ENCODE measurements at regions not wholly inside any gene's neighbourhood (a gene's known extent, or its start where the extent isn't known, plus 50 kb on each side); places are given as distances from the start of the nearest gene placed in this dataset.

DNA sequence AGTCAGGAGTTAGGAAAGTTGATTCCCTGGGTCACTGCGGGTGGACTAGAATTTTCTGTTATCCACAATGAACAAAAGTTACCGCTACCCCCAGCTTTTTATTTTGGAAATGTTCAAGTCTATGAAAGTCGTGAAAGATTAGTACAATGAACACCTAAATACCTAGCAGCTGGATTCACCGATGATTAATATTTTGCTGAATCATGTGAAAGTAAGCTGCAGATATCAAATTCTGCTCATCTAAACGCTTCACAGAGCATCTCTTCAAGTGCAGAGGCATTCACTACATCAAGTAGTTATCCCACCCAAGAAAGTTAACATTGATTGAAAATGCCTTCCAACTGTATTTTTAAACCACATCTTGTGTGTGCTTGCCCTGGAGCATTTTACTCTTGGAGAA is 729.0 kb upstream of the NR2F2 start:
- Histone ChIP-seq H3K9ac (ENCODE audit: insufficient read length, low read depth) (no peak overlapping the region), H3K9me3 (ENCODE audit: insufficient read depth, low read length) (no peaks in the 10 kb centered on the region), H3K27me3 (ENCODE audit: insufficient read depth, insufficient read length) (no peaks in the 10 kb centered on the region), H3K36me3 (ENCODE audit: insufficient read depth, insufficient read length, low read length) (no peaks in the 10 kb centered on the region), H3K4me3 (ENCODE audit: insufficient read length, low read depth) (no peak overlapping the region), H3K4me1 (ENCODE audit: insufficient read depth, insufficient read length) (no peaks in the 10 kb centered on the region)
- TF ChIP-seq SUZ12 (IDR thresholded peaks at IDR 0.05; ENCODE audit: extremely low read depth, insufficient read depth, insufficient read length) (no peak), YY1 (IDR thresholded peaks at IDR 0.05; ENCODE audit: insufficient read depth, insufficient read length) (no peak), ZNF274 (IDR thresholded peaks at IDR 0.05; ENCODE audit: low read depth, low read length) (no peak)
- DNase-seq (ENCODE audit: low read depth, low spot score): no peak

DNA sequence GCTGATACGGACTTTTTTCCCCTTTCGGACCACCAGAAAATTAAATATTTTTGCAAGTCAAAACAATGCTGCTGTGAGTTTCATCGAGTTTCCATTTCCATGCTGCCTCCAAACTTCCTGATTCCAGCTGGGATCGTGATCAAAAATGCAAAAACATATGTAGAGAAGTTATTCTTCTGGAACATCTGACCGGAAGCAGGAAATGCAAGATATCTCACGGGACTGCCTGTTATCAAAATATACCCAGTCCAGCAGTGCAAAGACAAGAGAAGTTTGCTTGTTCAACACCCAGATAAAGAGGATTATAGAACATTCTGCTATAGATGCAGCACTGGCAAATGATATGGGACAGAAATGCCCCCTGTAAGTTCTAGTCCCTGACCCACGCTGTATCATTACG is 726.7 kb upstream of the NR2F2 start:
- no peak overlapping the region for H3K9ac ChIP-seq (ENCODE audit: insufficient read length, low read depth)
- H3K27me3 ChIP-seq (ENCODE audit: insufficient read depth, insufficient read length): no peaks in the 10 kb centered on the region
- no peaks in the 10 kb centered on the region for H3K36me3 ChIP-seq (ENCODE audit: insufficient read depth, insufficient read length, low read length)
- H3K4me1 ChIP-seq (ENCODE audit: insufficient read depth, insufficient read length): no peaks in the 10 kb centered on the region
- H3K4me3 ChIP-seq (ENCODE audit: insufficient read length, low read depth): no peak overlapping the region
- TF ChIP-seq YY1 (IDR thresholded peaks at IDR 0.05; ENCODE audit: insufficient read depth, insufficient read length) (no peak), ZNF274 (IDR thresholded peaks at IDR 0.05; ENCODE audit: low read depth, low read length) (no peak), SUZ12 (IDR thresholded peaks at IDR 0.05; ENCODE audit: extremely low read depth, insufficient read depth, insufficient read length) (no peak)
- no peaks in the 10 kb centered on the region for H3K9me3 ChIP-seq (ENCODE audit: insufficient read depth, low read length)
- no peak for DNase-seq (ENCODE audit: low read depth, low spot score)

DNA sequence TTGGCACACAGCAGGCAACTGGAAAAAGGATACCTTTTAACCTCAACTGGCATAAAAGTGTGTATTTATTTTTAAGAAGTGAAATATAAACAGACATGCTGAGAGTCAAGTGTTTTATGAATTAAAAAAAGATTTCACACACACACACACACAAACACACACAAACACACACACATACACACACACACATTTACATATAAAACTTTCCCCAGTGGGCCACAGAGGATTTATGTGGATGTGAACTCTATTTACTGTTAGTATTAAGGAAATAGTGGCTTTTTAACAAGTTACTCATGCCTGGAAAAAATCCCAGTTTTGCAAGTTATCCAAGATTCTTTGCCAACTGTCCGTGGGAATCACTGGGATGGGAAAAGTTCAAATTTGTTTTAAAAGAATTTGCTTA is 725.9 kb upstream of the NR2F2 start:
- DNase-seq (ENCODE audit: low read depth, low spot score): no peak
- no peak for TF ChIP-seq SUZ12 (IDR thresholded peaks at IDR 0.05; ENCODE audit: extremely low read depth, insufficient read depth, insufficient read length)
- no peak for TF ChIP-seq ZNF274 (IDR thresholded peaks at IDR 0.05; ENCODE audit: low read depth, low read length)
- no peak for TF ChIP-seq YY1 (IDR thresholded peaks at IDR 0.05; ENCODE audit: insufficient read depth, insufficient read length)
- H3K27me3 ChIP-seq (ENCODE audit: insufficient read depth, insufficient read length): no peaks in the 10 kb centered on the region
- H3K9me3 ChIP-seq (ENCODE audit: insufficient read depth, low read length): no peaks in the 10 kb centered on the region
- H3K4me1 ChIP-seq (ENCODE audit: insufficient read depth, insufficient read length): no peaks in the 10 kb centered on the region
- no peak overlapping the region for H3K4me3 ChIP-seq (ENCODE audit: insufficient read length, low read depth)
- H3K9ac ChIP-seq (ENCODE audit: insufficient read length, low read depth): no peak overlapping the region
- H3K36me3 ChIP-seq (ENCODE audit: insufficient read depth, insufficient read length, low read length): no peaks in the 10 kb centered on the region

DNA sequence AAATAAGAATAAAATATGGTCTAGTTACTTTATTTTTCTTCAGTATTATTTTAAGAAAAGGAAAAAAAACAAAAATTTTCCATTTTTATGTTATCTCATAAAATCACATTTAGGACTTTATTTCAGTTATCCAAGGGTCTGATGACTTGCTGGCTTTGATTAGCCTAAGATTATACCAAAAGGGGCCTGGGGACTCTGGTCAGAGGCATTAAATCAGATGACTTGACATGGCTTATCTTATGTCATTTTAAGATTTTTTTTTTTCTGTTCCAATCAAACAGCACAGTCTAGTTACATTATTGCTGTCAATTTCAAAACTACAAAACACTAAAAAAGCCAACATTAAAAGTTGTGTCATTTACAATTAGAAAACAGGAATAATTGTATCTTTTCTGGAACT is 725.4 kb upstream of the NR2F2 start:
- DNase-seq (ENCODE audit: low read depth, low spot score): no peak
- Histone ChIP-seq H3K4me3 (ENCODE audit: insufficient read length, low read depth) (no peak overlapping the region), H3K4me1 (ENCODE audit: insufficient read depth, insufficient read length) (no peaks in the 10 kb centered on the region), H3K9me3 (ENCODE audit: insufficient read depth, low read length) (no peaks in the 10 kb centered on the region), H3K9ac (ENCODE audit: insufficient read length, low read depth) (no peak overlapping the region), H3K27me3 (ENCODE audit: insufficient read depth, insufficient read length) (no peaks in the 10 kb centered on the region), H3K36me3 (ENCODE audit: insufficient read depth, insufficient read length, low read length) (no peaks in the 10 kb centered on the region)
- TF ChIP-seq SUZ12 (IDR thresholded peaks at IDR 0.05; ENCODE audit: extremely low read depth, insufficient read depth, insufficient read length) (no peak), ZNF274 (IDR thresholded peaks at IDR 0.05; ENCODE audit: low read depth, low read length) (no peak), YY1 (IDR thresholded peaks at IDR 0.05; ENCODE audit: insufficient read depth, insufficient read length) (no peak)

DNA sequence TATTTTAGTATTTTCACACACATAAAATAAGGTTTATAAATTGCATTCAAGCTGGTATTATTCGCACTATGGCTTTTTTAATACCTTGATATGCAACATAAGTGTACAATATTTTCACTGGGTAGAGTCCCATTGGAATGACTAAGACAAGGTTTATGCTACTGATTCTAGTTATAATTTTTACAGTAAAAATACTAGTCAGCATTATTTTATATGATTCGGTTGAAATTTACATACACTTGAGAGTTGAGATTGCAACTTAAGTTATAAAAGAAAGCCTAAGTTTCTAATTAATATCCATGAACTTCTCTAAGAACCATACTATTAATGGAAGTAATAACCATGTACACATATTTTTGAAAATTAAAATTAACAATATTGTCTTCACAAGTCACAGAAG is 723.9 kb upstream of the NR2F2 start:
- Histone ChIP-seq H3K36me3 (ENCODE audit: insufficient read depth, insufficient read length, low read length) (no peaks in the 10 kb centered on the region), H3K27me3 (ENCODE audit: insufficient read depth, insufficient read length) (no peaks in the 10 kb centered on the region), H3K9me3 (ENCODE audit: insufficient read depth, low read length) (no peaks in the 10 kb centered on the region), H3K4me1 (ENCODE audit: insufficient read depth, insufficient read length) (no peaks in the 10 kb centered on the region), H3K9ac (ENCODE audit: insufficient read length, low read depth) (no peak overlapping the region), H3K4me3 (ENCODE audit: insufficient read length, low read depth) (no peak overlapping the region)
- no peak for TF ChIP-seq SUZ12 (IDR thresholded peaks at IDR 0.05; ENCODE audit: extremely low read depth, insufficient read depth, insufficient read length)
- no peak for DNase-seq (ENCODE audit: low read depth, low spot score)

DNA sequence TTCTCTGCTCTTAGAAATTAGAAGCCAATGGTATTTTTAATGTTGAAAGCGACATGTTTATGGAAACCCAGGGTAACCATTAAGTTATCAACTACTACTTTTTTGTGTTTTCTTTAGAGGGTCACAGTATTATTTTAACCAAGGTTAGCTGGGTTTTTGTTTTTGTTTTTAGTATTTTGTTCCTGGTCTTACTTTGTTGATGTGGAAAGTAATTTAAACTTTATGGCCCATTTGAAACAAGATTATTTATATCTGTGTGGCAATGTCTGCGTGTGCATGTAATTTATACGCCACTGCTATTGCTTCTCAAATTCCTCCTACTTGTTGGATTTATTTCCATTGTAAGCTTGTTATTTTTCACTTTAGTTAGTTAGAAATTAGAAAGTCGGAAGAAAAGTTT is 722.1 kb upstream of the NR2F2 start:
- no peaks in the 10 kb centered on the region for H3K36me3 ChIP-seq (ENCODE audit: insufficient read depth, insufficient read length, low read length)
- no peaks in the 10 kb centered on the region for H3K9me3 ChIP-seq (ENCODE audit: insufficient read depth, low read length)
- no peak overlapping the region for H3K4me3 ChIP-seq (ENCODE audit: insufficient read length, low read depth)
- no peaks in the 10 kb centered on the region for H3K27me3 ChIP-seq (ENCODE audit: insufficient read depth, insufficient read length)
- no peak for DNase-seq (ENCODE audit: low read depth, low spot score)
- no peaks in the 10 kb centered on the region for H3K4me1 ChIP-seq (ENCODE audit: insufficient read depth, insufficient read length)
- TF ChIP-seq YY1 (IDR thresholded peaks at IDR 0.05; ENCODE audit: insufficient read depth, insufficient read length) (no peak), ZNF274 (IDR thresholded peaks at IDR 0.05; ENCODE audit: low read depth, low read length) (no peak)
- H3K9ac ChIP-seq (ENCODE audit: insufficient read length, low read depth): no peak overlapping the region

DNA sequence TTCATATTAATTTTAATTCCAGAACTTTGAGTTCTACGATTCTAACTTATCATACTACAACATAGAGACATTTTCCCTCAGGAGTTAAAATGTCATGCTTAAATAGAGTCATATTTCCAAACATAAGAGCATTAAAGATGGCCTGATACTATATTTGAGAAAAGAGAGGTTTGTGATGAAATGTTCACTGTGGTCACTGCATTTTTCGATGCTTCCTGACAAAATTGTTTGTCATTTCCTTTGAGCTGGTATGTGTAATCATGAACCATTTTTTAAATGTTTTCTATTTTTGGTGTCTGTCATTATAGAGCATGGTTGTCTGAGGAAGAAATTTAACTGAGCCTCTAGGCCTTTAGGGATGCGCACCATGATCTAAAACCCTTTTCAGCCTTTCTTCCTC is 721.4 kb upstream of the NR2F2 start:
- Histone ChIP-seq H3K4me1 (ENCODE audit: insufficient read depth, insufficient read length) (no peaks in the 10 kb centered on the region), H3K27me3 (ENCODE audit: insufficient read depth, insufficient read length) (no peaks in the 10 kb centered on the region), H3K36me3 (ENCODE audit: insufficient read depth, insufficient read length, low read length) (no peaks in the 10 kb centered on the region), H3K9ac (ENCODE audit: insufficient read length, low read depth) (no peak overlapping the region), H3K9me3 (ENCODE audit: insufficient read depth, low read length) (no peaks in the 10 kb centered on the region), H3K4me3 (ENCODE audit: insufficient read length, low read depth) (no peak overlapping the region)
- TF ChIP-seq SUZ12 (IDR thresholded peaks at IDR 0.05; ENCODE audit: extremely low read depth, insufficient read depth, insufficient read length) (no peak), YY1 (IDR thresholded peaks at IDR 0.05; ENCODE audit: insufficient read depth, insufficient read length) (no peak), ZNF274 (IDR thresholded peaks at IDR 0.05; ENCODE audit: low read depth, low read length) (no peak)
- no peak for DNase-seq (ENCODE audit: low read depth, low spot score)

DNA sequence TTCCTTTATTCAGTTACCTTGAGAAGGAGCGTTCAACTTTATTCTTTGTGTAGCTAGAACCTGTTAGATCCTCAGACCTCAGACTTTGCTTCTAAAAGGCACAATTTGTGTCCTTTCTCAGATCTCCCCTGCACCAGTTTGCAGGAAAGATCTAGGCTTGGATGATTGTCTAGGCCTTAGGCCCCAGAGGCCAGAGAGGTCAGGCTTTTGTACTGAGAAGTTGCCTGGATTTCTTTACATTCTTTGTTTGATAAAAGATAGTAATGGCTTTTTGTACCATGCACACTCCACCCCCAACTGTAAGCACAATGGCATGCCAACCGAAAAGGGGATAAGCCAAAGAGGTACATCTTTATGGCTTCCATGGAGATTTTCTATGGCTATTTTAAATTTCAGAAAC is 719.6 kb upstream of the NR2F2 start:
- Histone ChIP-seq H3K9me3 (ENCODE audit: insufficient read depth, low read length) (no peaks in the 10 kb centered on the region), H3K27me3 (ENCODE audit: insufficient read depth, insufficient read length) (no peaks in the 10 kb centered on the region), H3K4me1 (ENCODE audit: insufficient read depth, insufficient read length) (no peaks in the 10 kb centered on the region), H3K36me3 (ENCODE audit: insufficient read depth, insufficient read length, low read length) (no peaks in the 10 kb centered on the region), H3K9ac (ENCODE audit: insufficient read length, low read depth) (no peak overlapping the region), H3K4me3 (ENCODE audit: insufficient read length, low read depth) (no peak overlapping the region)
- DNase-seq (ENCODE audit: low read depth, low spot score): no peak
- TF ChIP-seq SUZ12 (IDR thresholded peaks at IDR 0.05; ENCODE audit: extremely low read depth, insufficient read depth, insufficient read length) (no peak), ZNF274 (IDR thresholded peaks at IDR 0.05; ENCODE audit: low read depth, low read length) (no peak), YY1 (IDR thresholded peaks at IDR 0.05; ENCODE audit: insufficient read depth, insufficient read length) (no peak)
